ENCODE measurements at regions not wholly inside any gene's neighbourhood (a gene's known extent, or its start where the extent isn't known, plus 50 kb on each side); places are given as distances from the start of the nearest gene placed in this dataset.

DNA sequence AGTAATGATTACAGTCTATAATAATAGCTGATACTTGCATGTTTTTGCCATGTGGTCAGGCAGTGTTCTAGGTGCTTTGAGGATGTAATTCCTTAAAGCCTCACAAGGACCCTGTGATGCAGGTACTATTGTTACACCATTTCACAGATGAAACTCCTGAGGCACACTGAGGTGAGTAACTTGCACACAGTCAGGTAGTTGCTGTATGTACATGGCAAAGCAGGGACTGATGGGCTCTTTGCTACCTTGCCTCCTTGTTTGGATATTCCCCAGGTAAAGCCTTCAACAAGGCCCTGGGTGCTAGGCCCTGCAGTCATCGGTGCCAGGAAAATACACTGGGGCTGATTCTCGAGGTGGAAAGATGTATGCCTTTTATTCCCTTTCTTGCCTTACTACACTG, 317.5 kb downstream of the CXCL12 start:
- TF ChIP-seq, protein P1, sequence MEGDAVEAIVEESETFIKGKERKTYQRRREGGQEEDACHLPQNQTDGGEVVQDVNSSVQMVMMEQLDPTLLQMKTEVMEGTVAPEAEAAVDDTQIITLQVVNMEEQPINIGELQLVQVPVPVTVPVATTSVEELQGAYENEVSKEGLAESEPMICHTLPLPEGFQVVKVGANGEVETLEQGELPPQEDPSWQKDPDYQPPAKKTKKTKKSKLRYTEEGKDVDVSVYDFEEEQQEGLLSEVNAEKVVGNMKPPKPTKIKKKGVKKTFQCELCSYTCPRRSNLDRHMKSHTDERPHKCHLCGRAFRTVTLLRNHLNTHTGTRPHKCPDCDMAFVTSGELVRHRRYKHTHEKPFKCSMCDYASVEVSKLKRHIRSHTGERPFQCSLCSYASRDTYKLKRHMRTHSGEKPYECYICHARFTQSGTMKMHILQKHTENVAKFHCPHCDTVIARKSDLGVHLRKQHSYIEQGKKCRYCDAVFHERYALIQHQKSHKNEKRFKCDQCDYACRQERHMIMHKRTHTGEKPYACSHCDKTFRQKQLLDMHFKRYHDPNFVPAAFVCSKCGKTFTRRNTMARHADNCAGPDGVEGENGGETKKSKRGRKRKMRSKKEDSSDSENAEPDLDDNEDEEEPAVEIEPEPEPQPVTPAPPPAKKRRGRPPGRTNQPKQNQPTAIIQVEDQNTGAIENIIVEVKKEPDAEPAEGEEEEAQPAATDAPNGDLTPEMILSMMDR (conservative IDR thresholded peaks at IDR 0.05; ENCODE audit: low read depth): no peak
- ChIA-PET CTCF (no interaction called here), POLR2A (ENCODE audit: low non-redundant PET) (no interaction called here)
- no peak for DNase-seq (ENCODE audit: low spot score)
- H3K27ac ChIP-seq: no peak overlapping the region

DNA sequence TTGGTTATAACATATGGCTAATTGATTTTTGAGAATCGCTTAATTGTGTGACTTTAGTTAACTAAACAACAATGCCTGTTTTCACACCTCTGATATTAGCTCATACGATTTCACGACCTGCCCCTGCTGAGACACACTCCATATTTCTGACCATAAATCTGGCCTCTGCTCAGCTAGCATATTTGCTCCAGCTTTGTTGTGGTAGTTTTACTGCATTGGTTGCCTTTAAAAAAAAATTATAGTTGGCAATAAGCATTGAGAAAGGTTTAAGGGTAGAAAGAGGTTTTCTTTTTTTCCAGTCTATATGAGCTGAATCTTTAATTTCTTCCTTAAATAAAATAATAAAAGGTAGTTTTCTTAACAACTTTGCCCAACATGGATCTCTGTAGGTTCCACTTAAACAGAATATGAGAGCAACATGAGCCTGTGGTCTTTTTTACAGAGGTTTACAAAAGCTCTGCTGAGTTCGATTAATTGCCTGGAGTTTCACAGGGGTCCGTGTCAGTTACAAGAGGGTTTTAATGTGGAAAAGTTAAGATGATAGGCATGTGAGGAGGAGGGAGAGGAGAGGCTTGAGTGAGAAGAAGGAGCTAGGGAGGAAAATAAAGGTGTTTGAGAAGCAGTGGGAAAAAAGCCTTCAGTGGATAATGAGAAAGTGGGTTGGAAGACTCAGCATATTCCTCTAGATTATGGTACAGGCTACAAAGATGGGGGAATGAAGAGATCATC, 318.2 kb downstream of the CXCL12 start:
- CTCF ChIA-PET: interaction anchor here (0.5 kb wide), 1 partner anchor 836 kb away, joined by 3 read pairs; no protein-coding TSS in a partner anchor
- POLR2A ChIA-PET (ENCODE audit: low non-redundant PET): no interaction called here
- TF ChIP-seq, protein P1 (conservative IDR thresholded peaks at IDR 0.05; ENCODE audit: low read depth): no peak
- H3K27ac ChIP-seq: no peak overlapping the region
- DNase-seq (ENCODE audit: low spot score): no peak

DNA sequence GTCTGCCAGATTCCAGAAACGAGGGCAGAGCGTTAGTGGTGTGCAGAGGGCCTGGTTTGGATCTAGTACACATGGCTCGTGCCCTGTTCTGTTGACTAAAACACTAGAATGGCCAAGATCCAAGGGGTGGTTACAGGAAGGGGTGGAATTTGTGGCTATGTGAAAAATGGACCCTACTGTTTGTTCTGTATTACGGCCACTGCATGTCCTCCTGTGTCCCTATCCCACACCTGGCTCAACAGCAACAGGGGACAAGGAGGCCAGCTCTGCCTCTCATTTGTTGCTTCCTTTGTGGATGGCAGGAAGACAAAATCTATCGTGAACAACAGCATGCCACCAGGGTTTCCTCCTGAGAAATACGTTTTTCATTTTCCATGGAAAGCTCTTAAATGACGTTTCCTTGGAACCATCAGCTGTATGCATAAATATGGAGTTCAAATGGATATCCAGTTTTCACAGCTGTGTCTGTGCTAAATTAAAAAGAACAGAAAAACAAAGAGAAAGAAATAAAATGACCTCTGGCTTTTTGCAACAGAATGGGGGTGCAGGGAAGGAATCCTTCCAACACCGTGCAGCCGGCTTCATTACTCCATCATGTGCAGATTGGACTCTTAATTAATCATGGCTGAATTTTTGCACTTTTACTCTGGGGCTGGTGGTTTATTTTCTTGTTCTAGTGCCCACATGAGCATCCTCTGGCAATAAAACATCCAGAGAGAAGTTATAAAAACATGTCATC, 318.9 kb downstream of the CXCL12 start:
- DNase-seq (ENCODE audit: low spot score): no peak
- CTCF ChIA-PET: interaction anchor here (0.5 kb wide), 1 partner anchor 837 kb away, joined by 3 read pairs; no protein-coding TSS in a partner anchor
- POLR2A ChIA-PET (ENCODE audit: low non-redundant PET): no interaction called here
- TF ChIP-seq, protein P1 (conservative IDR thresholded peaks at IDR 0.05; ENCODE audit: low read depth): no peak
- H3K27ac ChIP-seq: no peak overlapping the region

DNA sequence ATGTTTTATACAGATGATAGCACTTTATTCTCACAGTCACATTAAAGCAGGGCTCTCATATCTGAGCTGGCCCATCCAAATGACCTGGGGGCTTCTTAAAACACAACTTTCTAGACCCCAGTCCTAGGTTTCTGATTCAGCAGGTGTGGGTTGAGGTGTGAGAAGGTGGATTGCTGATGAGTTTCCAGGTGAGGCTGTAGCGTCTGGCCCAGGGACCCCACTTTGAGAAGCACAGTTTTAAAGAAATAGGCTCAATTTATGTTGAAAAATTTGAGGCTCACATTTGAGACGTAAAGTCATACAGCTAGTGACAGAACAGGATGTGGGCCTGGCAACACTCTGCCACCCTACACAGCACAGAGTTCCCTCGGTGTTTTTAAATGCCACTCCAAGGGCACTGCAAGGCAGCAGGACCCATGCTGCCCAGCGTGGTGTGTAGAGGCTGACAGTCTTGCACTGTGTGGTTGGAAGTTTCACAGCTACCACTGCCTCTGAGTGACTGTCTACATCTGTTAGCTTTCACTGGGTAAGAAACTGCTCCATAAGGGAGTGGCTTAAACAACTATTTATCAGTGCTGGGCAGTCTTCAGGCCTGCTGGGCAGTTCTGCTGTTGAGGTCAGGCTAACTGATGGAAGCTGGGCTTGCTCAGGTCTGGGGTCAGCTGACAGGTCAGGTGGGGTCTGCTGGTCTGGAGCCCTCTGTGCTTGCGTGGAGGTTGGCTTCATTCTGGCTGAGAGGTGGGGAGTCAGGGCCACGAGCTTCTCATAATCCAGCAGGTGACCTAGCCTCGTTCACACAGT, 319.7 kb downstream of the CXCL12 start:
- H3K27ac ChIP-seq: no peak overlapping the region
- POLR2A ChIA-PET (ENCODE audit: low non-redundant PET): no interaction called here
- CTCF ChIA-PET: interaction anchor here (1.2 kb wide), 1 partner anchor 361 kb away, joined by 4 read pairs; no protein-coding TSS in a partner anchor
- TF ChIP-seq, protein P1 (conservative IDR thresholded peaks at IDR 0.05; ENCODE audit: low read depth): no peak
- no peak for DNase-seq (ENCODE audit: low spot score)

DNA sequence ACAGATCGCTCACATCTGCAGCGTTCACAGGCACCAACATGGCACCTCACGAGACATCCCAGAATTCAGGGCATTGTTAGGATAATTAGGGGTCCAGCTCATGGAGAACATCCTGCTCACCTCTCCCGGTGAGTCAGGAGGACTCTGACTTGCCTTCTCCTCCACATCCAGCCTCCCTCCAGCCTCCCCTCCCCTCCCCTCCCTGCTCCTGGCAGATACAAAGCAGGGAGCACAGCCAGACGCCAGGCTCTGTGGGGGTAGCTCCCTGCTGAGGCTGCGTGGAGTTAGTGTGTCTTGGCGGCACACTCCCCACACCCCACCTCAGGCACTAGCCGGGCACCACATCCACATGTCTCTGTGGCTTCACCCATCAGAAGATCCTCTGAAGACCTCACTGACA, 320.6 kb downstream of the CXCL12 start:
- no peak overlapping the region for H3K27ac ChIP-seq
- POLR2A ChIA-PET (ENCODE audit: low non-redundant PET): no interaction called here
- no peak for DNase-seq (ENCODE audit: low spot score)
- CTCF ChIA-PET: interaction anchor here (1.2 kb wide), 1 partner anchor 360 kb away, joined by 4 read pairs; no protein-coding TSS in a partner anchor
- TF ChIP-seq, protein P1 (conservative IDR thresholded peaks at IDR 0.05; ENCODE audit: low read depth): no peak

DNA sequence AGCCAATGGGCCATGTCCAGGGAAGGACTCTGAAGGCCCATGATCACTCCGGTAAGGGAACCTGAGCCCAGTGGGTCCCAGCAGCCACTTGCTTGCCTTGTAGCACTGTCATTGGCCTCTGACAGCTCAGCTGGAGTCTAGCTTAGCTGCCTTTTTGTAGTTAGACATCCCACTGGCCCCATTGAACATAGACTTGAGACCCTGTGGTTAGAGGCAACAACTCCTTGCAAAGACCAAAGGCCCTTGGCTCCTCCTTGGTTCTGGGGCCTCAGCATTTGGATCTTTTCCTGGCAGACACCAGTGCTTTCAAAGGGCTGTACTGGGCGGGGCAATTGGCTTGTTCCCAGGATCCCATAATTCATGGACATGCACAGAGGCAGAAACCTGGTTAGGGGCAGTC, 321.2 kb downstream of the CXCL12 start:
- TF ChIP-seq, protein P1 (conservative IDR thresholded peaks at IDR 0.05; ENCODE audit: low read depth): no peak
- DNase-seq (ENCODE audit: low spot score): no peak
- POLR2A ChIA-PET (ENCODE audit: low non-redundant PET): no interaction called here
- CTCF ChIA-PET: interaction anchor here (1.2 kb wide), 1 partner anchor 359 kb away, joined by 4 read pairs; no protein-coding TSS in a partner anchor
- no peak overlapping the region for H3K27ac ChIP-seq
